Endodermal cell (in vitro differentiated cells): ENCODE measurements at regions not wholly inside any gene's neighbourhood (a gene's known extent, or its start where the extent isn't known, plus 50 kb on each side); places are given as distances from the start of the nearest gene placed in this dataset.
A peak's percentile ranks its signal among the peaks of the same experiment; 100 is the strongest.
"Not testable (repeated sequence)": the region's sequence is repeated elsewhere in the genome, so short reads cannot be mapped to it uniquely, and the experiment has no call there.

Source experiments
- DNase-seq: peaks from one replicate; pipeline ENCODE4 v3.0.0-alpha.2; 2017
- H3K27ac ChIP-seq: 2 replicates; pipeline ENCODE4 v1.5.1; 2013; ENCODE audit warnings: mild to moderate bottlenecking, low read depth, low read length, moderate library complexity
- H3K27me3 ChIP-seq: 2 replicates; pipeline ENCODE4 v1.6.1; 2013; ENCODE audit warnings: mild to moderate bottlenecking, low read length, moderate library complexity; ENCODE audit not compliant: insufficient read depth, control insufficient read depth, poor library complexity, severe bottlenecking
- H3K36me3 ChIP-seq: 2 replicates; pipeline ENCODE4 v1.7.0; 2013; ENCODE audit warnings: mild to moderate bottlenecking, low read length, moderate library complexity; ENCODE audit not compliant: control insufficient read depth, insufficient read depth
- H3K4me1 ChIP-seq: one replicate; pipeline ENCODE4 v1.7.0; 2013; ENCODE audit warnings: low read length; ENCODE audit not compliant: control insufficient read depth, insufficient read depth
- H3K4me3 ChIP-seq: 2 replicates; pipeline ENCODE4 v1.5.1; 2013; ENCODE audit warnings: mild to moderate bottlenecking, low read length, moderate library complexity
- H3K9ac ChIP-seq: 2 replicates; pipeline ENCODE4 v1.6.1; 2013; ENCODE audit warnings: mild to moderate bottlenecking, low read length, moderate library complexity; ENCODE audit not compliant: poor library complexity, severe bottlenecking; ENCODE audit errors: extremely low read depth
- H3K9me3 ChIP-seq: 2 replicates; pipeline ENCODE4 v1.6.1; 2013; ENCODE audit warnings: mild to moderate bottlenecking, low read length, moderate library complexity; ENCODE audit not compliant: control insufficient read depth
- H3K27ac Mint-ChIP-seq: 2 replicates; pipeline ENCODE4 v1.8.0; 2020; ENCODE audit warnings: mixed read lengths
- H3K27me3 Mint-ChIP-seq: 2 replicates; pipeline ENCODE4 v1.8.0; 2021; ENCODE audit warnings: mild to moderate bottlenecking, mixed read lengths; ENCODE audit not compliant: insufficient read depth
- H3K36me3 Mint-ChIP-seq: 2 replicates; pipeline ENCODE4 v1.8.0; 2020; ENCODE audit warnings: low read depth, mixed read lengths
- H3K4me1 Mint-ChIP-seq: 2 replicates; pipeline ENCODE4 v1.8.0; 2020; ENCODE audit warnings: mixed read lengths
- H3K4me3 Mint-ChIP-seq: 2 replicates; pipeline ENCODE4 v1.8.0; 2020; ENCODE audit warnings: mild to moderate bottlenecking, moderate library complexity, mixed read lengths
- H3K9me3 Mint-ChIP-seq: 2 replicates; pipeline ENCODE4 v1.8.0; 2020; ENCODE audit warnings: mild to moderate bottlenecking, mixed read lengths
- CTCF ChIP-seq: fragments of 200-600 bp; sonication (generic); conservative IDR thresholded peaks from 2 replicates; pipeline ENCODE4 v1.5.0; 2021; ENCODE audit warnings: antibody characterized with exemption, mild to moderate bottlenecking
- WGBS, 2 experiments: methylation state at CpG; one replicate each; pipeline versions ENCODE4 v1.1.5 to v1.1.7; 2013; ENCODE audit warnings: missing lambda C conversion rate in 2 of 2, mixed read lengths in 1 of 2; ENCODE audit not compliant: insufficient coverage in 1 of 2, insufficient read length in 1 of 2; 5-methylcytosine and 5-hydroxymethylcytosine counted together

DNA sequence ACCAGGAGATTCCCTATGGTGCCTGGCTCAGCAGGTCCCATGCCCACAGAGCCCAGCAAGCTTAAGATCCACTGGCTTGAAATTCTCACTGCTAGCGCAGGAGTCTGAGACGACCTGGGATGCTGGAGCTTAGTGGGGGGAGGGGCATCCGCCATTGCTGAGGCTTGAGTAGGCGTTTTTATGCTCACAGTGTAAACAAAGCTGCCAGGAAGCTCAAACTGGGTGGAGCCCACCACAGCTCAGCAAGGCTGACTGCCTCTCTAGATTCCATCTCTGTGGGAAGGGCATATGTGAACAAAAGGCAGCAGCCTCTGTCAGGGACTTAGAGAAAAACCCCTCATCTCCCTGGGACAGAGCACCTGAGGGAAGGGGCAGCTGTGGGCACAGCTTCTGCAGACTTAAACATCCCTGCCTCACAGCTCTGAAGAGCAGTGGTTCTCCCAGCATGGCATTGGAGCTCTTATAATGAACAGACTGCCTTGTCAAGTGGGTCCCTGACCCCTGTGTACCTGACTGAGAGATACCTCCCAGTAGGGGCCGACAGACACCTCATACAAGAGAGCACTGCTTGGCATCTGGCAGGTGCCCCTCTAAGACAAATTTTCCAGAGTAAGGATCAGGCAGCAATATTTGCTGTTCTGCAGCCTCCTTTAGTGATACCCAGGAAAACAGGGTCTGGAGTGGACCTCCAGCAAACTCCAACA is 231.5 kb upstream of the SETMAR start:
- Mint-ChIP-seq H3K27me3 (peaks cover 11% of the 10 kb centered on the region), H3K36me3 (no peaks in the 10 kb centered on the region), H3K27ac (no peak overlapping the region)

DNA sequence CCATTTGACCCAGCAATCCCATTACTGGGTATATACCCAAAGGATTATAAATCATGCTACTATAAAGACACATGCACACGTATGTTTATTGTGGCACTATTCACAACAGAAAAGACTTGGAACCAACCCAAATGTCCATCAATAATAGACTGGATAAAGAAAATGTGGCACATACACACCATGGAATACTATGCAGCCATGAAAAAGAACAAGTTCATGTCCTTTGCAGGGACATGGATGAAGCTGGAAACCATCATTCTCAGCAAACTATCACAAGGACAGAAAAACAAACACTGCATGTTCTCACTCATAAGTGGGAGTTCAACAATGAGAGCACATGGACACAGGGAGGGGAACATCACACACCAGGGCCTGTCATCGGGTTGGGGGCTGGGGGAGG is 225.9 kb upstream of the SETMAR start:
- H3K4me1 ChIP-seq, H3K4me1 Mint-ChIP-seq, H3K27ac Mint-ChIP-seq, H3K27ac ChIP-seq, H3K36me3 Mint-ChIP-seq, H3K4me3 ChIP-seq, H3K4me3 Mint-ChIP-seq, H3K9ac ChIP-seq, DNase-seq, H3K27me3 ChIP-seq, H3K36me3 ChIP-seq: not testable (repeated sequence)
- H3K9me3 ChIP-seq: peaks cover 17% of the 10 kb centered on the region
- Mint-ChIP-seq H3K27me3 (peaks cover 11% of the 10 kb centered on the region), H3K9me3 (peaks cover 29% of the 10 kb centered on the region)
- 86 to 90% methylated on average over 1 to 2 of the region's 2 CpGs for WGBS, 2 experiments

More for the DNA sequence above, 231.5 kb upstream of the SETMAR start:
- Mint-ChIP-seq H3K4me1 (peaks cover 33% of the 10 kb centered on the region), H3K4me3 (peak overlapping the region; percentile 29), H3K9me3 (peaks cover 20% of the 10 kb centered on the region)
- Histone ChIP-seq H3K4me1 (peaks cover 20% of the 10 kb centered on the region), H3K36me3 (no peaks in the 10 kb centered on the region), H3K9ac (no peak overlapping the region), H3K4me3 (peak overlapping the region; percentile 48), H3K27me3 (no peaks in the 10 kb centered on the region), H3K9me3 (peaks cover 18% of the 10 kb centered on the region), H3K27ac (no peak overlapping the region)
- DNase-seq: peak; percentile 89
- 36 to 40% methylated on average over 3 to 5 of the region's 5 CpGs for WGBS, 2 experiments
- peak; percentile 29 for TF ChIP-seq CTCF

DNA sequence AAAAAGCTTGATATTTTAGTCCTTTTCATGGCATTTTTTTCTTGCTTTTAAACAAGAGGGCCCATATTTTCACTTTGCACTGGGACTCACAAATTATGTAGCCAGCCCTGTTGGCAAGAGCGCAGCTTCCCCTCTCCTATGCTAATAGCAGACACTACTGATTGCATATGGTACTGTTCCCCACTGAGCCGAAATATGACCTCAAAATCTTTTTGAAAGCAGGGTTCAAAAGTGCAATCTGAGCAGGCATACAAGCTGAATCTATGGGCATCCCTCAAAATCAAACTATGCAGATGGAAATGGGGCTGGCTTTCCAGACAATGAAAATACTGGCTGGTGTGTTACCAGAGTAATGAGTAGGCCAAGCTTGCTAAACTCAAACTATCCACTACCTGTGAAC is 225.2 kb upstream of the SETMAR start:
- no peaks in the 10 kb centered on the region for H3K27me3 ChIP-seq
- WGBS, 2 experiments: 78 to 90% methylated on average over 2 of the region's 2 CpGs
- H3K27ac ChIP-seq: no peak overlapping the region
- Mint-ChIP-seq H3K27me3 (peaks cover 11% of the 10 kb centered on the region), H3K36me3 (no peaks in the 10 kb centered on the region), H3K4me1 (peaks cover 4% of the 10 kb centered on the region), H3K27ac (no peak overlapping the region), H3K4me3 (no peak overlapping the region), H3K9me3 (peaks cover 25% of the 10 kb centered on the region)
- H3K4me3 ChIP-seq: no peak overlapping the region
- TF ChIP-seq CTCF: no peak
- no peak overlapping the region for H3K9ac ChIP-seq
- peaks cover 9% of the 10 kb centered on the region for H3K4me1 ChIP-seq
- H3K36me3 ChIP-seq: no peaks in the 10 kb centered on the region
- no peak for DNase-seq
- H3K9me3 ChIP-seq: peaks cover 10% of the 10 kb centered on the region
